Left lung (tissue), 4 donors: ENCODE measurements at regions not wholly inside any gene's neighbourhood (a gene's known extent, or its start where the extent isn't known, plus 50 kb on each side); places are given as distances from the start of the nearest gene placed in this dataset.

Experiments
- ATAC-seq: fragments of 200-7000 bp; cut with Tn5 transposase; one replicate; pipeline ENCODE4 v1.9.1; 2020; ENCODE audit warnings: moderate library complexity
- DNase-seq, 4 donors: peaks; one replicate each; pipeline ENCODE4 v3.0.0-alpha.2; 2013 to 2020
- H3K27ac ChIP-seq, 2 donors: fragments of 200-600 bp; sonication (generic) in 1 of 2; one replicate each; pipeline versions ENCODE4 v1.5.0 to v1.8.0; 2020 to 2021
- H3K27me3 ChIP-seq, 2 donors: fragments of 200-600 bp; sonication (generic) in 1 of 2; one replicate each; pipeline versions ENCODE4 v1.5.0 to v1.8.0; 2020 to 2021
- H3K36me3 ChIP-seq, 2 donors: fragments of 200-600 bp; sonication (generic) in 1 of 2; one replicate each; pipeline versions ENCODE4 v1.5.0 to v1.8.0; 2020 to 2021
- H3K4me1 ChIP-seq, 2 donors: fragments of 200-600 bp; one replicate each; pipeline ENCODE4 v1.8.0; 2021
- H3K4me3 ChIP-seq, 2 donors: fragments of 200-600 bp; sonication (generic) in 1 of 2; one replicate each; pipeline versions ENCODE4 v1.5.0 to v1.8.0; 2020 to 2021; ENCODE audit warnings: mild to moderate bottlenecking in 1 of 2
- H3K9me3 ChIP-seq, 2 donors: fragments of 200-600 bp; sonication (generic) in 1 of 2; one replicate each; pipeline versions ENCODE4 v1.5.0 to v1.8.0; 2020 to 2021
- CTCF ChIP-seq, 2 donors: fragments of 200-600 bp; sonication (generic) in 1 of 2; IDR thresholded peaks; one replicate each; pipeline versions ENCODE4 v1.5.0 to v1.8.0; 2021; ENCODE audit warnings: antibody characterized with exemption in 2 of 2
- intact Hi-C, 2 donors: fragments of 100-400 bp; cut with DNase I; formaldehyde crosslinking; loops; one replicate each; pipeline versions ENCODE4 v1.11.2 to v1.14.2; 2022
- donor health status: DM: no; HTN: yes; CAD: no.
- donor health status: DM: no; HTN: no; CAD: no.

GRCh38 chr21:35948982-35949381 is 111.3 kb downstream of the SETD4 start:
- TF ChIP-seq CTCF (IDR thresholded peaks at IDR 0.05): no peak
- Histone ChIP-seq H3K27me3 (no peaks in the 10 kb centered on the region), H3K36me3 (no peaks in the 10 kb centered on the region), H3K9me3 (no peaks in the 10 kb centered on the region), H3K4me3 (no peak overlapping the region), H3K4me1 (no peaks in the 10 kb centered on the region), H3K27ac (no peak overlapping the region)
- intact Hi-C loops: no loop called here
- DNase-seq (no peak), ATAC-seq (no peak)

- Histone ChIP-seq H3K27ac (no peak overlapping the region), H3K27me3 (no peaks in the 10 kb centered on the region), H3K4me1 (no peaks in the 10 kb centered on the region), H3K36me3 (no peaks in the 10 kb centered on the region), H3K9me3 (no peaks in the 10 kb centered on the region), H3K4me3 (no peak overlapping the region)
- DNase-seq (no peak), ATAC-seq (no peak)
- intact Hi-C loops: no loop called here
- no peak for TF ChIP-seq CTCF (IDR thresholded peaks at IDR 0.05)
These were observed 115.1 kb downstream of the SETD4 start for GRCh38 chr21:35945089-35945671.

- ATAC-seq: no peak
- Histone ChIP-seq H3K36me3 (no peaks in the 10 kb centered on the region), H3K4me3 (no peak overlapping the region), H3K4me1 (no peaks in the 10 kb centered on the region), H3K9me3 (no peaks in the 10 kb centered on the region), H3K27ac (no peak overlapping the region), H3K27me3 (no peaks in the 10 kb centered on the region)
- DNase-seq: no peak
- intact Hi-C loops: no loop called here
- no peak for TF ChIP-seq CTCF (IDR thresholded peaks at IDR 0.05)
These were observed 116.6 kb downstream of the SETD4 start for GRCh38 chr21:35943752-35944151.

GRCh38 chr21:35942211-35943144 is 117.8 kb downstream of the SETD4 start:
- Histone ChIP-seq H3K27ac (no peak overlapping the region), H3K9me3 (no peaks in the 10 kb centered on the region), H3K4me1 (no peaks in the 10 kb centered on the region), H3K27me3 (no peaks in the 10 kb centered on the region), H3K36me3 (no peaks in the 10 kb centered on the region), H3K4me3 (no peak overlapping the region)
- intact Hi-C loops: no loop called here
- DNase-seq (no peak), ATAC-seq (no peak)
- TF ChIP-seq CTCF (IDR thresholded peaks at IDR 0.05): no peak
